ENCODE measurements at regions not wholly inside any gene's neighbourhood (a gene's known extent, or its start where the extent isn't known, plus 50 kb on each side); places are given as distances from the start of the nearest gene placed in this dataset.

DNA sequence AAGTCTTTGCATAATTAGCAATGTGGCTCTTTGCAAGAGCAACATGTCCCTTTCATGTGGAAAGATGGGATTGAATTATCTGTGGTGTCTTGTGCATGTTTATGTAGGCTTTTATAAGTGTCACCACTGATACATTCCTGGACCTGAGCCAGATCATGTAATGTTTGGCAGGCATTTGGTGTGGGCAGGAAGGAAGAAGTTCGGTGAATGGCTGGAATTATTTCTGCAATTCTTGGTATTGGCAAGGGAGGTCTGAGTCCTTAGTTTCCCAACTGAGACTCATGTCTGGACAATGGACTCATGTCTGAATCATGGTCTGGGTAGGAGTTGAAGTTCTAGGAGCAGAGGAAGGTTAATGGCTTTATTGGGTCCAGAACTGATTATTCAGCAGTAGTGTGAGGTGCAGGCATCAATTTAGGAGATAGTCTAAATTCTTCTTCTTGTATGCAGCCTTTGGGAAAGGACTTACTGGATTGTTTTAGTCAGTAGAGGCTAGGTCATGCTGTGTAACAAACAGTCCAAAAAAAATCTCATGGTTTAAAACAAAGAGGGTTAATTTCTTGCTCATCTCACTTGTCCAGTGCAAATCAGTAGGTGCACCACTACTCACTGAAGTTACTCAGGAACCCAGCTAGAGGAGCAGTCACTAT is 186.5 kb upstream of the LHX5 start:
- DNase-seq (ENCODE audit: low read depth in 3 of 3) = no peak

GRCh38 chr12:113655919-113656318 is 184.2 kb upstream of the LHX5 start:
- no peak for DNase-seq (ENCODE audit: low read depth in 3 of 3)

DNA sequence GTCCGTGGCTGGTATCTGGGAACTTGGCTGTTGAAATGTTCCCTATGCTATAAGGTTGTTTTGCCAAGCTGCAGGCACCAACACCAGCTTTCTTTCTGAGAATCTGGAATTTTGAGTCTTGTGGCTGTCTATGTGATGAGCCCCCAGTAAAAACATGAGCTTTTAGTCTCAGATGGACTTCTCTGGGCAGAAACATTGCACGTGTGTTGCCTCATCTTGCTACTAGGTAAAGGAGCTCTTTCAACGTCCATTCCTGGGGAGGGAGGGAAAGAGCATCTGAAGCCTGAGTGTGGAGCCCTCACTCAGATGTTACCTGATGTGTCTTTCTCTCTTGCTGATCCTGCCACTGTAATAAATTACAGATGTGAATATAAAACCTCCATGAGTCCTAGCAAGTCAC is 183.8 kb upstream of the LHX5 start:
- no peak for DNase-seq (ENCODE audit: low read depth in 3 of 3)

- no peak for DNase-seq (ENCODE audit: low read depth in 3 of 3)
These were observed 180.0 kb upstream of the LHX5 start for GRCh38 chr12:113651662-113652061.

DNA sequence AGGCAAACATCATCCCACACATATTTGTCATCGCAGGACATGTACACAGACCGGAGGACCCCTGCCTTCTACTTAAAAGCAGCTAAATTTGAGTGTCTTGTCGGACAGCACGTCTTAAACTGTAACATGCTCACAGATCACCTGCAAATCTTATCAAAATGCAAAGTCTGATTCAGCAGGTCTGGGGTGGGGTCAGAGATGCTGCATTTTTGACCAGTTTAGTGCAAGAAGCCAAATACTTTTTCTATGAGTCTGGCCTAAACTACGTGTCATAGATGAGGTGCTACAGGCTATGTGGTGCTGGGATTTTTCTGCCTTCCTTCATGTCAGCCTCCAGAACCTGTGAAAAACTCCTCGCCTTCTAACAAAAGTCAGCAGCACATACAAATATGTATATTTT is 178.8 kb upstream of the LHX5 start:
- DNase-seq (ENCODE audit: low read depth in 3 of 3) = no peak

GRCh38 chr12:113649256-113649830 is 177.7 kb upstream of the LHX5 start:
- no peak for DNase-seq (ENCODE audit: low read depth in 3 of 3)

DNA sequence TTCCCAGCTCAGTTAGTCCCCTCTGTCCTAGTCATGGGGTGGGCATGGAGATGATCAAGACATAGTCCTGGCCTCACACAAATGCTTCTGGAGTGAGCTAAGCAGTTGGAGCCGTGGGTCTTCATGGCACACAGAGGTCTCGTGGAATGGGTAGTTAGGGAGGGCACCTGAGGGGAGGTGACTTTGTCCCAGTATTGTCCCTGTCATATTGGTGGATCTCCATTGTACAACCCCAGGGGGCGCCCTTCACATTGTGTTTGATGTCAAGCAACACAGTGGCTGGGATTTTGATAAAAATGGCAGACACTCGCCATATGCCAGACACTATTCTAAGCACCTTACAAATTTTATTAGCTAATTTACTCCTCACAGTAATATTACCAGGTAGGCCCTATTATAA is 175.4 kb upstream of the LHX5 start:
- peak in 1 of 3 donors; percentile 1 for DNase-seq (ENCODE audit: low read depth in 3 of 3)

- no peak for DNase-seq (ENCODE audit: low read depth in 3 of 3)
These were observed 173.9 kb upstream of the LHX5 start for GRCh38 chr12:113645603-113646002.

GRCh38 chr12:113645183-113645582 is 173.5 kb upstream of the LHX5 start:
- DNase-seq (ENCODE audit: low read depth in 3 of 3) = no peak

GRCh38 chr12:113643177-113643974 is 171.7 kb upstream of the LHX5 start:
- DNase-seq (ENCODE audit: low read depth in 3 of 3) = no peak

DNA sequence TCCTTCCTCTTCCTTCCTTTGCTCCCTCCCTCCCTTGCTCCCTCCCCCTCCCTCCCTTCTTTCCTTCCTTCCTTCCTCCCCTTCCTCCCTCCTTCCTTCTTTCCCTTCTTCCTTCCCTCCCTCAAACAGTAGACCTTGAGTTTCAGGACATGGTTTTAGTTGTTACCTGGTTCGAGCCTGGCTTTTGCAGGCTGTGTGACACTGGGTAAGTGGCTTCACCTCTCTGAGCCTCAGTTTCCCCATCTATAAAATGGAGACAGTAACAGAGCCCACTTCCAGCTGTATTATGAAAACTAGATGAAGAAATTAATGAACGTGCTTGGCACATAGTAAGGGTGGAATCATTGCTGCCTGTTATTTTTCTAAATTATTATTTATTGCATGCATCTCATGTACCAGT is 171.0 kb upstream of the LHX5 start:
- no peak for DNase-seq (ENCODE audit: low read depth in 3 of 3)

- no peak for DNase-seq (ENCODE audit: low read depth in 3 of 3)
These were observed 170.5 kb upstream of the LHX5 start for GRCh38 chr12:113642216-113642615.

DNA sequence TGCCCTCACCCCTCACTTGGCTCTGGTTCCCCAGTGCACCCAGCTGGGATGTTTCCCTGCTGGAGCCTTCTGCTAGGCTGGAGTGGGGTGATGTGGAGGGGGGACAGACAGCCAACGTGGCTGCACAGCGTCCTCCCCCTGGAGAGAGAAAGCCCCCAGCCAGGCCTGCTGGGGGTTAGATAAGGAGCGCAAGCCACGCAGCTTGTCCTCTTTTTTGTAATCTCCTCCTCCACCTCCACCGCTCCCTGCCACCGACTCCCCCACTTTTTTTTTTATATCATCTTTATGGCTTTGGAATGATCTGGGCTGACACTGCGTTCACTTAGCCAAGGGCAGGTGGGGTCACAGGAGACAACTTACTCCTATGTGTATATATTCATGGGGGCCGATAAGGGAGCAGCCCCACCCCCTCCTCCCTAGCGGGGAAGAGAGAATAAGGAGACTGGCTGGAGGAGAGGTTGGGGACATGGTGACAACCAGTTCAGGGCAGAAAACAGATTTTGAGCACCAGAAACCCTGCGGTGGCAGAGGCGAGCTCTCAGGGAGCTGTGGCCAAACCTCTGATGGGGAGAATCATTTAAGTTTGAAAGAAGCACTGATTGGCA is 169.9 kb upstream of the LHX5 start:
- DNase-seq (ENCODE audit: low read depth in 3 of 3) = no peak

DNA sequence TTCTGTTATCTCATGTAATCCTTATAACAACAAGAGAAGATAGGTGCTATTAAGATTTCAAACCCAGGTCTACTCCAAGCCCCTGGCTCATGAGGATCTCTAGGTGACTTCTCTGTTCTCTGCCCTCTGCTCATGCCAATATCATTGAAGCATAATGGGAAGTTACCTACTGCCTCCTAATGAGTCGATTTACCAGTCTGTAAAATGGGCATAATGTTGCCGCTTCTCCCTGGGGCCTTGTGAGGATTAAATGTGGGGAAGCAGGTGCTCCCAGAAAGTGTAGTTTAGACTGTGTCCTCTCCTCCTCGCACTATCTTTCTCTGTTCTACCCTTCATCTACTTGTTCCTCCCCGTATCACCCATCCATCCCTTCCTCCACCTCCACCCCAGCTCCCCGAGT is 169.2 kb upstream of the LHX5 start:
- no peak for DNase-seq (ENCODE audit: low read depth in 3 of 3)

DNA sequence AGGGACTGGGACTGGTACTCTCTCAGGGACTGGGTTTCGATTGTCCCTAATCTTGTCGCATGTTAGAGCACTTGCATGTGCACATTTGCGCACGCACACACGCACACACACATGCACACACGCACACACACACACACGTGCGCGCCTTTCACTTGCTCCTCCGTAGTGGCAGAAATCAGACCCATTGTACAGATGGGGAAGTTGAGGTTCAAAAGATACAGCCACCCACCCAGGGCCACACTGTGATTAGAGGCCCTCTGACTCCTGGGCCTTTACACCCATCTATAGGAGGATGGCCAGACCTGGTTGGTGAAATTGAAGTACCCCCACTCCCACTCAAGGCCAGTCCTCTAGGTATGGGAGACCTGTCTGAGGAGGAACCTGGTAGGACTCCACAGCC is 167.8 kb upstream of the LHX5 start:
- no peak for DNase-seq (ENCODE audit: low read depth in 3 of 3)

GRCh38 chr12:113638460-113638775 is 166.7 kb upstream of the LHX5 start:
- no peak for DNase-seq (ENCODE audit: low read depth in 3 of 3)

- DNase-seq (ENCODE audit: low read depth in 3 of 3) = no peak
These were observed 163.3 kb upstream of the LHX5 start for GRCh38 chr12:113634982-113635381.

- no peak for DNase-seq (ENCODE audit: low read depth in 3 of 3)
These were observed 162.8 kb upstream of the LHX5 start for GRCh38 chr12:113634474-113634873.

GRCh38 chr12:113633678-113634332 is 162.1 kb upstream of the LHX5 start:
- no peak for DNase-seq (ENCODE audit: low read depth in 3 of 3)

DNA sequence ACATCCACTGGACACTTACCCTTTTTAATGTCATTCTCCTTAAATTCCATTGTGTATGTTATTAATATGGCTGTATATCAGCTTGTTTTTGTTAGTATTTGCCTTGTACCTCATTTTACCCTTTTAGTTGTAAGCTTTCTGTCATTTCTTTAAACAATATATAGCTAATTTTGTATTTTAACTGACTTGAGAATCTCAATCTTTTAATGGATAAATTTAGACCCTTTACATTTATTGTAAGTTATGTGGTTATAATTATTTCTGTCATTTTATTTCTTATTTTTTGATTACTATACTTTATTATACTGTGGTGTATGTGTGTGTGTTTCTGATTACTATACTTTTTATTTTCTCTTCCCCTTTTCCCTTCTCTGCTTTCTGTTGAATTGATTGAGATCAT is 159.0 kb upstream of the LHX5 start:
- DNase-seq (ENCODE audit: low read depth in 3 of 3) = no peak

DNA sequence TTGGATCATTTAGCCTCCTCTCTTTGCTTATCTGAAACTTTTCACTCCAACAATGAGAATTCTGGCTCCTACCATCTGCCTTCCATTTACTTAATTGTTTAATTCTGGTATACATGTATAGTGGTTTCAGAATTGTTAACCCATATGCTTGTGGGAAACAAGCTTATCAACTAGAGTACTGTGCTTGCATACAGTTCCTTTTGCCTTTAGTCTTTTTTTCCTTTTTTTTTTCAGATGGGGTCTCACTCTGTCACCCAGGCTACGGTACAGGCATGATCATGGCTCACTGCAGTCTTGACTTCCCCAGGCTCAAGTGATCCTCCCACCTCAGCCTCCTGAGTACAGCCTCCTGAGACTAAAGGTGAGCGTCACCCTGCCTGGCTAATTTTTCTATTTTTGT is 153.8 kb upstream of the LHX5 start:
- no peak for DNase-seq (ENCODE audit: low read depth in 3 of 3)

DNA sequence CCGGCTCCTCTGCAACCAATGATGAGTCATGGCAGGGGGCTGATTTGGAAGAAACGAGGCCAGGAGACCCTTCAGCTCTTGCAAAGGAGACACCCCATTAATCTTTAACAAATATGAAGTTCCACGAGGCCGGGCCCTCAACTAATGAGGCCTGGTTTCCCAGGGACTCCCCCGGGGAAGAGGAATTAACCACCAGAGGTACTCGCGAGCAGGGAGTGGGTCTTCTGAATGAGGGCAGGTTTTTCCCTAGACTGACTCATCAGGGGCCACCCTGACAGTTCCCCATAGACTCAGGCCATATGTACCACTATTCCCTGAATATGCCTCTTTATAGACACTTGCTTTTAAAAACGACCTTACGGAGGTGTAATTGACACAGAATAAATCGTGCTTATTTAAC is 150.7 kb upstream of the LHX5 start:
- no peak for DNase-seq (ENCODE audit: low read depth in 3 of 3)
